GM18907 (cell line): ENCODE measurements at regions not wholly inside any gene's neighbourhood (a gene's known extent, or its start where the extent isn't known, plus 50 kb on each side); places are given as distances from the start of the nearest gene placed in this dataset.
"Not testable (repeated sequence)": the region's sequence is repeated elsewhere in the genome, so short reads cannot be mapped to it uniquely, and the experiment has no call there.

Source experiments
- ATAC-seq: cut with Tn5 transposase; IDR thresholded peaks from one replicate; pipeline ENCODE4 v1.9.1; 2021; ENCODE audit warnings: mild to moderate bottlenecking, moderate library complexity; ENCODE audit not compliant: unreplicated experiment

GRCh38 chr15:31503758-31504461 is 177.3 kb downstream of the KLF13 start:
- no peak for ATAC-seq

GRCh38 chr15:31504462-31504839 is 177.8 kb downstream of the KLF13 start:
- no peak for ATAC-seq

GRCh38 chr15:31507573-31507972 is 180.9 kb downstream of the KLF13 start:
- ATAC-seq: not testable (repeated sequence)

- no peak for ATAC-seq
Measured at GRCh38 chr15:31508656-31509055, 182.0 kb downstream of the KLF13 start.

- no peak for ATAC-seq
Measured at GRCh38 chr15:31510057-31510456, 183.4 kb downstream of the KLF13 start.

- ATAC-seq: no peak
Measured at GRCh38 chr15:31511707-31512310, 185.2 kb downstream of the KLF13 start.

- no peak for ATAC-seq
Measured at GRCh38 chr15:31513178-31513577, 186.5 kb downstream of the KLF13 start.

- no peak for ATAC-seq
Measured at GRCh38 chr15:31516440-31516839, 189.8 kb downstream of the KLF13 start.

- no peak for ATAC-seq
Measured at GRCh38 chr15:31516874-31517273, 190.2 kb downstream of the KLF13 start.

- ATAC-seq: no peak
Measured at GRCh38 chr15:31517711-31518110, 191.1 kb downstream of the KLF13 start.

GRCh38 chr15:31522028-31522427 is 195.4 kb downstream of the KLF13 start:
- ATAC-seq: no peak

- ATAC-seq: no peak
Measured at GRCh38 chr15:31523027-31523654, 196.5 kb downstream of the KLF13 start.

- ATAC-seq: no peak
Measured at GRCh38 chr15:31523655-31524049, 197.0 kb downstream of the KLF13 start.

- no peak for ATAC-seq
Measured at GRCh38 chr15:31525185-31525695, 198.6 kb downstream of the KLF13 start.

GRCh38 chr15:31525988-31526665 is 199.5 kb downstream of the KLF13 start:
- ATAC-seq: no peak

- ATAC-seq: no peak
Measured at GRCh38 chr15:31526916-31527690, 200.5 kb downstream of the KLF13 start.

GRCh38 chr15:31528846-31529245 is 202.2 kb downstream of the KLF13 start:
- ATAC-seq: no peak

- no peak for ATAC-seq
Measured at GRCh38 chr15:31537770-31538592, 211.3 kb downstream of the KLF13 start.

- no peak for ATAC-seq
Measured at GRCh38 chr15:31540633-31541032, 214.0 kb downstream of the KLF13 start.

GRCh38 chr15:31544361-31544760 is 217.7 kb downstream of the KLF13 start:
- no peak for ATAC-seq
